Natural killer cell treated with Interleukin-12 subunit alpha and Interleukin-12 subunit beta and Interleukin-15 and Interleukin-18, amount 100 ng/mL, for 72 hours (primary cell): ENCODE measurements at regions not wholly inside any gene's neighbourhood (a gene's known extent, or its start where the extent isn't known, plus 50 kb on each side); places are given as distances from the start of the nearest gene placed in this dataset.
"Not testable (repeated sequence)": the region's sequence is repeated elsewhere in the genome, so short reads cannot be mapped to it uniquely, and the experiment has no call there.

Experiments
- ATAC-seq, 2 donors: fragments of 150-1000 bp; cut with Tn5 transposase in 1 of 2; sonication (Bioruptor Pico), chemical (Tn5 transposase) in 1 of 2; 2 replicates each; pipeline ENCODE4 v1.10.0; 2021
- DNase-seq: peaks from one replicate; pipeline ENCODE4 v3.0.0; 2022; ENCODE audit warnings: low spot score
- H3K27ac Mint-ChIP-seq, 2 donors: 1 replicate in 1 of 2; 2 replicates in 1 of 2; pipeline ENCODE4 v1.8.0; 2022; ENCODE audit warnings: mixed read lengths in 2 of 2, mild to moderate bottlenecking in 1 of 2, moderate library complexity in 1 of 2
- H3K27me3 Mint-ChIP-seq, 2 donors: 1 replicate in 1 of 2; 2 replicates in 1 of 2; pipeline ENCODE4 v1.8.0; 2022; ENCODE audit warnings: mixed read lengths in 2 of 2
- H3K36me3 Mint-ChIP-seq: one replicate; pipeline ENCODE4 v1.8.0; 2022; ENCODE audit warnings: mixed read lengths
- H3K4me1 Mint-ChIP-seq, 2 donors: 1 replicate in 1 of 2; 2 replicates in 1 of 2; pipeline ENCODE4 v1.8.0; 2022; ENCODE audit warnings: low read depth in 2 of 2, mixed read lengths in 2 of 2, mild to moderate bottlenecking in 1 of 2
- H3K4me3 Mint-ChIP-seq: one replicate; pipeline ENCODE4 v1.8.0; 2022; ENCODE audit warnings: mixed read lengths
- H3K9me3 Mint-ChIP-seq: 2 replicates; pipeline ENCODE4 v1.8.0; 2022; ENCODE audit warnings: mixed read lengths

DNA sequence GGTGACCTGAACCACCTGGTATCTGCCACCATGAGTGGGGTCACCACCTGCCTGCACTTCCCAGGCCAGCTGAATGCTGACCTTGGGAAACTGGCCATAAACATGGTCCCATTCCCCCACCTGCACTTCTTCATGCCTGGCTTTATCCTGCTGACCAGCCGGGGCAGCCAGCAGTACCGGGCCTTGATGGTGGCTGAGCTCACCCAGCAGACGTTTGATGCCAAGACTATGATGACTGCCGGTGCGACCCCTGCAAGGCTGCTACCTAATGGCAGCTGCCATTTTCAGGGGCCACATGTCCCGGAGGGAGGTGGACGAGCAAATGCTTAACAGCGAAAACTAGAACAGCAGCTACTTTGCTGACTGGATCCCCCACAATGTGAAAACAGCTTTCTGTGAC lies 67.5 kb upstream of the FAM241A start:
- DNase-seq (no peak), ATAC-seq (peak in 1 of 2 donors; percentile 36)
- Mint-ChIP-seq H3K27ac (no peak overlapping the region), H3K36me3 (no peaks in the 10 kb centered on the region), H3K4me3 (no peak overlapping the region), H3K9me3 (no peaks in the 10 kb centered on the region), H3K27me3 (peaks cover 12 to 29% of the 10 kb centered on the region in 2 donors), H3K4me1 (no peaks in the 10 kb centered on the region)

DNA sequence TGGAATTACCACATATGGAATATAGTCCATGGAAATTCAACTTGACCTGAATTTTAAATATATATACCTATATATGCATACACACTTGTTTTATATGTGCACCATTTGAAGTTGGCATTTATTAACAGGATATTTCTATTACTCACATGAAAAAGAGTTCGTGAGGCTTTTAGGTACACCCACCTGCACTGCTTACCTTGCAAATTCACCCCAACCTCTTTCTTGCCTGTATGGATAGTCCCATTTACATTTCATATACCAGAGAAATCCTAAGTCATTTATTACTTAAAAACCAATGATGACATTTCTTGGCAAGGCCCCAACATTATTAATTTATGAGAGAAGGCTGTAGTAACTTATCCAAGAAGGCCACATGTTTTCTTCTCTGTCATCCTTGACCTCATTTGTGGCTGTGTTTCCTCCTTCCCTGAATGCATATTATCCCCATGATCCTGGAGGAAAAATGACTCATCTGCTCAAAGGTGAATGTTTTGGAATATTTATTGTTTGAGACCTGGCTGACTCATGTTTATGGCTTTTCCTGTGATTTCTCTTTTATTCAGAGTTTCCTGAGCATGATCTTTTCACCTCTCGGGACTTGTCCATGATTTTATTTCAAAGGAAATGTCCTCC lies 62.2 kb upstream of the FAM241A start:
- H3K9me3 Mint-ChIP-seq, result no peaks in the 10 kb centered on the region
- no peaks in the 10 kb centered on the region for H3K36me3 Mint-ChIP-seq
- peaks cover 9 to 19% of the 10 kb centered on the region in 2 donors for H3K27me3 Mint-ChIP-seq
- no peak overlapping the region for H3K27ac Mint-ChIP-seq
- DNase-seq (no peak), ATAC-seq (no peak)
- H3K4me3 Mint-ChIP-seq, result no peak overlapping the region
- peaks cover 0 to 4% of the 10 kb centered on the region in 2 donors for H3K4me1 Mint-ChIP-seq

DNA sequence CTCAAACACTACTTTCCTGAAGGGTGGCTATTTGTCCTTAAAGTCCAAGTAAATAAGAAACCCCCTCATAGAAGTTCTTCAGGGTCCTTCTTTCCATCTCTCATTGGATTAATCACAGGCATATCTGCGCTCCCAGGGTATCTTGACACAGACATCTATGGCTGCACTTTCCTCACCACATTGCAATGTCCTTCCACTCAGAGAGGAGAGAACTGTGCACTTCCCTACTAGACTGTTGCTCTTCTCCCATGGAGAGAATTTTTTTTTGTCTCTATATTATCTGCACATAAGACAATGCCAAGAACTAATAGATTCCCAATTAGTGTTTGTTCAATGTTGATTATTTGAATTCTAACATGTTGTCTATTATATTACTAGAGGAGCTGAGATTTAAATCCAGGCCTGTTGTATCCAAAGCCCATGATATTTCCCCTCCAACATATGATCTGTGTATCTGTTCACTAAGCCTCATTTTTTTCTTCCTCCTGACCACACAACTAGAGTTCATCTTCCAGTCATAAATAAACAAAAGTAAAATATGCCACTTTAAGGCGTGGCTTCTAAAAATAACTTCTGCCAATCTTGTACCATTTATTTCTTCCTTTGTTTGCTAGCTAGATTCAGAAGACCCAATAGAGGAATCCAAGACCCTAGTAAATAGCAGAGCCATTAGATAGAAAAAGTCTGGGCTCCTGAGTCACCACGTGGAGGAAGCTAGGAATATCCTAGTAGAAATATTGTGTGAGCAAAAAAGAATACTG lies 61.5 kb upstream of the FAM241A start:
- no peak overlapping the region for H3K27ac Mint-ChIP-seq
- H3K27me3 Mint-ChIP-seq, result peaks cover 9 to 19% of the 10 kb centered on the region in 2 donors
- H3K9me3 Mint-ChIP-seq, result no peaks in the 10 kb centered on the region
- no peaks in the 10 kb centered on the region for H3K36me3 Mint-ChIP-seq
- no peak for ATAC-seq
- no peak for DNase-seq
- H3K4me3 Mint-ChIP-seq, result no peak overlapping the region
- peaks cover 0 to 4% of the 10 kb centered on the region in 2 donors for H3K4me1 Mint-ChIP-seq

DNA sequence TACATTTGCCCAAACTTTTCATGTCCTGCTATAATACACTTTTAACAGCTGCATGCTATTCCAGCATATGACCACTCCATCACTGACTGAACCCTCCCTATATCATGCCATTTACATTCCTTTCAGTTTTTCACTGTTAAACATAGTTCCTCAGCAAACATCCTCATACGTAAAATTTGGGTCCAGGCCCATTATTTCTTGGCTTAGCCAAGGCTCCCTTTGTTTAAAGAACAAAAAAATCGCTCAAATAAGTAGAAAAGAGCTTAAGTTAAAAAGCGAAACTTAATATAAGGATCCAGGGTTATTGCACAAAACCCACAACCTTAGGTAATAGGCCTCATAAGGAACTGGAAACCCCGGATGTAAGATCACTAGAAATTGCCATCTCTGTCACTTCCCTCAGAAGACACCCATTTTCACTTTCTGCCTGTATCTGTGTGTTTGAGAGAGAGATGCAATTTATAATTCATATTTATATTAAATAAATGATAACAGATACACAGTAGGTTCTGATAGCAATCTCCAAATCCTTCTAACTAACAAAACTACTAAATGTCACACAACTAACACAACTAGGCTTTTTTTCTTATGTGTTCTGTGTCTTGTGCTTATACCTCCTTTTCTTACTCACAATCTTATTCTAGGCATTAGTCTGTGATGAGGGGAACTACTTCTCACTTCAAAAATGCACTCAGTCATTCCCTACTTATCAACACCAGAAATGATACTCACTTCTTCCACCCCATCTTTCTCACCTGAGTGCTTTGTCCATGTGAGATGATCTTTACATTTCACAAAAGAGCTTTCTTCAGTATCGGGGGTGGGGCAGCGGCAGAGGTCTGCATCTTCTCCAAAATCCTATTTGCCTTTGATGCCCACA lies 59.9 kb upstream of the FAM241A start:
- Mint-ChIP-seq H3K27me3 (peaks cover 0 to 9% of the 10 kb centered on the region in 2 donors), H3K4me1 (peaks cover 0 to 4% of the 10 kb centered on the region in 2 donors), H3K4me3 (no peak overlapping the region), H3K27ac (no peak overlapping the region), H3K36me3 (no peaks in the 10 kb centered on the region), H3K9me3 (no peaks in the 10 kb centered on the region)
- ATAC-seq (peak in 1 of 2 donors; percentile 57), DNase-seq (no peak)

DNA sequence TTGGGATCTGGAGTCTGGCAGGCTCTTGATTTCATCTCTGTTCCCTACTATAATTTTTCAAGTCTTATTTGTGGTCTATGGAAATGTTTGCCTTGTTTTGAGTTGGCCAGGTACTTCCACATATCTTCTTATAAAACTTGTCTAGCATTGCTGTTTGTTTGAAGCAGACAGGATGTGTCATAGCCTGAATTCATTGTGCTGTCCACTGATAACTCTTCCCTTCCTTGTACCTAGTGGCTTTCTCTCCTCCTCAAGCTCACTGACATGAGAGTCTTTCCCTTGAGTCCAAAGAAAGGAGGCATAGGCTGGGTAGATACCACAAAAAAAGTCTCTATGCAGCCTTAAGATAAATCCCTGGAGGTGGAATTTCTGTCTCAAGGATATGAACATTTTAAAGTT lies 59.2 kb upstream of the FAM241A start:
- H3K36me3 Mint-ChIP-seq, result no peaks in the 10 kb centered on the region
- ATAC-seq, result no peak
- no peak overlapping the region for H3K4me3 Mint-ChIP-seq

DNA sequence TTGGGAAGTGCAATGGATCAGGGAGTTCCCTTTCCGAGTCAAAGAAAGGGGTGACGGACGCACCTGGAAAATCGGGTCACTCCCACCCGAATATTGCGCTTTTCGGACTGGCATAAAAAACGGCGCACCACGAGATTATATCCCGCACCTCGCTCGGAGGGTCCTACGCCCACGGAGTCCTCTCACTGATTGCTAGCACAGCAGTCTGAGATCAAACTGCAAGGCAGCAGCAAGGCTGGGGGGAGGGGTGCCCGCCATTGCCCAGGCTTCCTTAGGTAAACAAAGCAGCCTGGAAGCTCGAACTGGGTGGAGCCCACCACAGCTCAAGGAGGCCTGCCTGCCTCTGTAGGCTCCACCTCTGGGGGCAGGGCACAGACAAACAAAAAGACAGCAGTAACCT lies 58.6 kb upstream of the FAM241A start:
- H3K9me3 Mint-ChIP-seq, H3K36me3 Mint-ChIP-seq, H3K4me1 Mint-ChIP-seq, H3K27ac Mint-ChIP-seq, ATAC-seq, DNase-seq, H3K27me3 Mint-ChIP-seq, H3K4me3 Mint-ChIP-seq: not testable (repeated sequence)

More for the DNA sequence above, 59.2 kb upstream of the FAM241A start:
- no peak for DNase-seq
- Mint-ChIP-seq H3K4me1 (peaks cover 0 to 4% of the 10 kb centered on the region in 2 donors), H3K27ac (no peak overlapping the region), H3K27me3 (peaks cover 0 to 6% of the 10 kb centered on the region in 2 donors), H3K9me3 (no peaks in the 10 kb centered on the region)

DNA sequence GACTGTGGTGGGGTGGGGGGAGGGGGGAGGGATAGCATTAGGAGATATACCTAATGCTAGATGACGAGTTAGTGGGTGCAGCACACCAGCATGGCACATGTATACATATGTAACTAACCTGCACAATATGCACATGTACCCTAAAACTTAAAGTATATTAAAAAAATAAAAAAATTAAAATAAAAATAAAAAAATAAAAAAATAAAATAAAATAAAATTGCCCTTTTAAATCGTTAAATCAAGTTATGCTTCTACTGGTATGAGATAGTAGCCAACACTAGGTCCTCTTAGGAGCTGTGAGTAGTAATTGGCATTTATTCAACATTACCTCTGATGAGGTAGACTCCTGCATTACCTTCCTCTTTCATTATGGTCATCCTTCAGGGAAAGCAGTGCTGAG lies 52.9 kb upstream of the FAM241A start:
- not testable (repeated sequence) for H3K4me3 Mint-ChIP-seq, H3K27ac Mint-ChIP-seq, H3K36me3 Mint-ChIP-seq, ATAC-seq, DNase-seq, H3K4me1 Mint-ChIP-seq, H3K9me3 Mint-ChIP-seq
- peaks cover 9 to 16% of the 10 kb centered on the region in 2 donors for H3K27me3 Mint-ChIP-seq

DNA sequence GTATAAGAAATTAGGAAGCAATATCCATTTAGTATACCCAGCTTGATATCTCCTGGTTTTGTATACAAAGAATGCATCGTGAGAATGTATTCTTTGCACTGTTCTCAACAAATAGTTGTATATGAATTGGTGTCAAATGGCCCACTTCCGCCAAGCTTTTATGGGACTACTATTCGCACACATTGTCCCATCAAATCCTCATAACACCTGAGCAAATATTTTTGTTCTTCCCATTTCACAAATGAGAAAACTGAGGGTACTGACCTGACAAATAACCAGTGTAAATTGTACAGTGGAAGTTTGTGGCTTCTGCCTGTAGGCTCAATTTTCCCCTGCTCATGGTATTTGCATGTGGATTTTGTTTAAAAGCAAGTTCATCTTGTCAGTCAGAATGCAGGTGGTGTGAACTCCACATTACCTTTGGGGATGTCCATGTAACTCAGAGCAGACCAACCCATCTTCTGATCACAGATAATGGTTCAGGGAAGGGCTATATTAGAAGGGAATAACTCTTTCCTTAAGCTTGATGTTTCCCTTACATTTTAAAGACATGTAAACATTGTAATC lies 51.5 kb upstream of the FAM241A start:
- H3K4me1 Mint-ChIP-seq, result no peaks in the 10 kb centered on the region
- no peak for ATAC-seq
- peaks cover 15 to 23% of the 10 kb centered on the region in 2 donors for H3K27me3 Mint-ChIP-seq
- H3K4me3 Mint-ChIP-seq, result no peak overlapping the region
- H3K36me3 Mint-ChIP-seq, result no peaks in the 10 kb centered on the region
- no peak for DNase-seq
- no peaks in the 10 kb centered on the region for H3K9me3 Mint-ChIP-seq
- no peak overlapping the region for H3K27ac Mint-ChIP-seq

DNA sequence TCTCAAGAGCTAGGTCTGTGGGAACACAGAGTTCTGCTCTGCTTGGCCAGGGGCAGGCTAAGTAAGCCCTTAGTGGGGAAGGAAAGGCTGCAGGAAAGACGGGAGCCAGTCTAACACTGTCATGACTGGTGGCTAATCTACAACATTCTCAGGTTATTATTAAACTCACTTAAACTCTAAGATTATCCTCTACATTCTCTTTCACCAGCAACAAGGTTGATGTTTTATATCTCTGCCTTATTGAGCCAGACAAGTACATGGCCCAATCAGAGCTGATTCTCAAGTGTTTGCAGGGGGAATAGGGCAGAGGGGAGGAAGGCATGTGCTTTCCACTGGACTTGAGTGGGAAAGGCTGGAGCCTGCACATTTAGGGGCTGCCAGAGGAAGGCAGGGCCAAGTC lies 50.9 kb upstream of the FAM241A start:
- Mint-ChIP-seq H3K36me3 (no peaks in the 10 kb centered on the region), H3K4me3 (no peak overlapping the region), H3K27me3 (peaks cover 18 to 28% of the 10 kb centered on the region in 2 donors), H3K9me3 (no peaks in the 10 kb centered on the region), H3K27ac (no peak overlapping the region), H3K4me1 (peaks cover 0 to under 1% of the 10 kb centered on the region in 2 donors)
- DNase-seq, result no peak
- ATAC-seq, result no peak
